ENCODE measurements at regions not wholly inside any gene's neighbourhood (a gene's known extent, or its start where the extent isn't known, plus 50 kb on each side); places are given as distances from the start of the nearest gene placed in this dataset.

DNA sequence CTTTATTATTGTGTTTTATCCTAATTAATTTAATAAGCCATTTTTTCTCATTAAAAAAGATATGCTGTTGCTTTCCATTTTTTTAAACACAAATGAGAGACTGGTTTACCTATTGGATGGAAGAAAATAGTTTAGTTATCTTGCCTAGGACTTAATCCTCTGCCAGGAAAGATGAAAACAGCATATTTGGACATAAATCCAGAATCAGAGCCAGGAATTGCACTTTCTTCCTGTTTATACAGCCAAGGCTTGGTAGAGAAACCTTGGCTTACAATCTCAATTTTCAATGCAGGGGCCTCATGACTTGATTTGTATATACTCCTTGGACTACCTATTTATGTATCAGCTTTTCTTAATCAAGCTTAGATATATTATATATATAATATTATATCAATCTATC lies 618.8 kb upstream of the SEMA3D start:
- Histone ChIP-seq H3K79me2 (ENCODE audit: insufficient read depth, low read length) (no peaks in the 10 kb centered on the region), H3K27ac (ENCODE audit: low read depth, low read length) (no peak overlapping the region), H3K9me2 (ENCODE audit: insufficient read depth) (no peaks in the 10 kb centered on the region), H3K27me3 (ENCODE audit: insufficient read depth, low read length) (no peaks in the 10 kb centered on the region), H3K36me3 (ENCODE audit: control insufficient read depth in 1 of 2, insufficient read depth in 2 of 2, low read length in 2 of 2) (no peaks in the 10 kb centered on the region), H3K4me2 (ENCODE audit: low read length) (no peak overlapping the region), H4K20me1 (ENCODE audit: insufficient read depth) (no peaks in the 10 kb centered on the region), H3K9ac (ENCODE audit: low read length) (no peak overlapping the region), H3K4me3 (replicated peaks in 1 of 2; ENCODE audit: low read depth in 1 of 2, low read length in 2 of 2) (no peak overlapping the region), H2AFZ (ENCODE audit: low read depth, low read length, poor library complexity, severe bottlenecking) (no peak overlapping the region), H3K9me3 (ENCODE audit: control insufficient read depth in 1 of 2, insufficient read depth in 1 of 2, low read depth in 1 of 2, low read length in 2 of 2) (no peaks in the 10 kb centered on the region), H3K4me1 (ENCODE audit: control insufficient read depth in 1 of 2, insufficient read depth in 2 of 2, low read length in 2 of 2) (no peaks in the 10 kb centered on the region)
- intact Hi-C loops (cut with micrococcal nuclease), result no loop called here
- DNase-seq (ENCODE audit: low read depth, low spot score) (no peak), ATAC-seq (no peak)
- TF ChIP-seq FOSL1 (IDR thresholded peaks at IDR 0.05; ENCODE audit: low read depth), result no peak
- TF ChIP-seq JUND (IDR thresholded peaks at IDR 0.05), result no peak
- no peak for TF ChIP-seq EZH2 (IDR thresholded peaks at IDR 0.05)
- TF ChIP-seq EZH2phosphoT487 (IDR thresholded peaks at IDR 0.05; ENCODE audit: borderline replicate concordance), result no peak
- TF ChIP-seq SRF (IDR thresholded peaks at IDR 0.05; ENCODE audit: low read depth), result no peak
- no peak for TF ChIP-seq CEBPB (IDR thresholded peaks at IDR 0.05; ENCODE audit: low read depth)
- no peak for TF ChIP-seq ELF1 (IDR thresholded peaks at IDR 0.05; ENCODE audit: borderline replicate concordance, low read depth)
- TF ChIP-seq YY1 (IDR thresholded peaks at IDR 0.05; ENCODE audit: extremely low read depth, insufficient replicate concordance, low read depth, low read length), result no peak
- no peak for TF ChIP-seq ATF3 (IDR thresholded peaks at IDR 0.05)
- no peak for TF ChIP-seq CBX3 (IDR thresholded peaks at IDR 0.05; ENCODE audit: low read depth)
- BruUV-seq (replicated peaks), result no TSS peak
- RAD21 ChIA-PET (ENCODE audit: low non-redundant PET in 1 of 2, low total read pairs in 2 of 2, uncharacterized antibody in 2 of 2, unreplicated experiment in 2 of 2), result no interaction called here
- POLR2A ChIA-PET, result no interaction called here
- CTCF ChIA-PET, result no interaction called here

- TF ChIP-seq EZH2 (IDR thresholded peaks at IDR 0.05), result no peak
- TF ChIP-seq SRF (IDR thresholded peaks at IDR 0.05; ENCODE audit: low read depth), result no peak
- TF ChIP-seq, protein P1, sequence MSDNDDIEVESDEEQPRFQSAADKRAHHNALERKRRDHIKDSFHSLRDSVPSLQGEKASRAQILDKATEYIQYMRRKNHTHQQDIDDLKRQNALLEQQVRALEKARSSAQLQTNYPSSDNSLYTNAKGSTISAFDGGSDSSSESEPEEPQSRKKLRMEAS (IDR thresholded peaks at IDR 0.05), result no peak
- TF ChIP-seq ZNF274 (IDR thresholded peaks at IDR 0.05; ENCODE audit: low read depth, low read length), result no peak
- TF ChIP-seq CBX3 (IDR thresholded peaks at IDR 0.05; ENCODE audit: low read depth), result no peak
- no peak for TF ChIP-seq POLR2AphosphoS5 (IDR thresholded peaks at IDR 0.05; ENCODE audit: low read depth, low read length)
- intact Hi-C loops (cut with micrococcal nuclease), result no loop called here
- POLR2A ChIA-PET, result no interaction called here
Measured at GRCh38 chr7:85805249-85805648, 618.4 kb upstream of the SEMA3D start.

More at GRCh38 chr7:85805249-85805648, 618.4 kb upstream of the SEMA3D start:
- H3K4me3 ChIP-seq (replicated peaks in 1 of 2; ENCODE audit: low read depth in 1 of 2, low read length in 2 of 2), result no peak overlapping the region
- RAD21 ChIA-PET (ENCODE audit: low non-redundant PET in 1 of 2, low total read pairs in 2 of 2, uncharacterized antibody in 2 of 2, unreplicated experiment in 2 of 2), result no interaction called here
- H3K9me3 ChIP-seq (ENCODE audit: control insufficient read depth in 1 of 2, insufficient read depth in 1 of 2, low read depth in 1 of 2, low read length in 2 of 2), result no peaks in the 10 kb centered on the region
- no peaks in the 10 kb centered on the region for H3K27me3 ChIP-seq (ENCODE audit: insufficient read depth, low read length)
- no peak overlapping the region for H3K9ac ChIP-seq (ENCODE audit: low read length)
- BruUV-seq (replicated peaks), result no TSS peak
- no peaks in the 10 kb centered on the region for H4K20me1 ChIP-seq (ENCODE audit: insufficient read depth)
- no peaks in the 10 kb centered on the region for H3K36me3 ChIP-seq (ENCODE audit: control insufficient read depth in 1 of 2, insufficient read depth in 2 of 2, low read length in 2 of 2)
- no peak overlapping the region for H3K27ac ChIP-seq (ENCODE audit: low read depth, low read length)
- no peak overlapping the region for H2AFZ ChIP-seq (ENCODE audit: low read depth, low read length, poor library complexity, severe bottlenecking)
- ATAC-seq (no peak), DNase-seq (ENCODE audit: low read depth, low spot score) (no peak)
- H3K9me2 ChIP-seq (ENCODE audit: insufficient read depth), result no peaks in the 10 kb centered on the region
- H3K4me2 ChIP-seq (ENCODE audit: low read length), result no peak overlapping the region
- CTCF ChIA-PET, result no interaction called here
- no peaks in the 10 kb centered on the region for H3K79me2 ChIP-seq (ENCODE audit: insufficient read depth, low read length)
- no peaks in the 10 kb centered on the region for H3K4me1 ChIP-seq (ENCODE audit: control insufficient read depth in 1 of 2, insufficient read depth in 2 of 2, low read length in 2 of 2)
